GM18870 (cell line): ENCODE measurements at regions not wholly inside any gene's neighbourhood (a gene's known extent, or its start where the extent isn't known, plus 50 kb on each side); places are given as distances from the start of the nearest gene placed in this dataset.
A peak's percentile ranks its signal among the peaks of the same experiment; 100 is the strongest.
"Not testable (repeated sequence)": the region's sequence is repeated elsewhere in the genome, so short reads cannot be mapped to it uniquely, and the experiment has no call there.

Experiments used
- ATAC-seq: cut with Tn5 transposase; IDR thresholded peaks from one replicate; pipeline ENCODE4 v1.9.1; 2021; ENCODE audit warnings: moderate library complexity; ENCODE audit not compliant: unreplicated experiment

GRCh38 chr22:22168941-22169867, 75.4 kb upstream of the VPREB1 start:
- ATAC-seq: no peak

GRCh38 chr22:22168190-22168940, 76.2 kb upstream of the VPREB1 start:
- ATAC-seq: no peak

GRCh38 chr22:22167791-22168189, 76.8 kb upstream of the VPREB1 start:
- ATAC-seq: peak; percentile 37

- ATAC-seq: no peak
Observed at GRCh38 chr22:22166941-22167713, 77.5 kb upstream of the VPREB1 start.

- ATAC-seq: no peak
Observed at GRCh38 chr22:22165936-22166710, 78.5 kb upstream of the VPREB1 start.

GRCh38 chr22:22164541-22165272, 79.9 kb upstream of the VPREB1 start:
- ATAC-seq: no peak

GRCh38 chr22:22161924-22162851, 82.4 kb upstream of the VPREB1 start:
- ATAC-seq: no peak

GRCh38 chr22:22160768-22161167, 83.8 kb upstream of the VPREB1 start:
- ATAC-seq: not testable (repeated sequence)

GRCh38 chr22:22159384-22159783, 85.2 kb upstream of the VPREB1 start:
- ATAC-seq: no peak

- ATAC-seq: no peak
Observed at GRCh38 chr22:22158965-22159364, 85.6 kb upstream of the VPREB1 start.

- ATAC-seq: no peak
Observed at GRCh38 chr22:22158207-22158816, 86.3 kb upstream of the VPREB1 start.

- ATAC-seq: no peak
Observed at GRCh38 chr22:22157348-22157725, 87.2 kb upstream of the VPREB1 start.

GRCh38 chr22:22156716-22157347, 87.8 kb upstream of the VPREB1 start:
- peak; percentile 53 for ATAC-seq

GRCh38 chr22:22156348-22156715, 88.3 kb upstream of the VPREB1 start:
- ATAC-seq: no peak

GRCh38 chr22:22155607-22156006, 89.0 kb upstream of the VPREB1 start:
- ATAC-seq: no peak

GRCh38 chr22:22155146-22155545, 89.4 kb upstream of the VPREB1 start:
- no peak for ATAC-seq

GRCh38 chr22:22154040-22154439, 90.5 kb upstream of the VPREB1 start:
- no peak for ATAC-seq

- no peak for ATAC-seq
Observed at GRCh38 chr22:22151308-22151707, 93.3 kb upstream of the VPREB1 start.
